GM18907 (cell line): ENCODE measurements at regions not wholly inside any gene's neighbourhood (a gene's known extent, or its start where the extent isn't known, plus 50 kb on each side); places are given as distances from the start of the nearest gene placed in this dataset.

Experiments
- ATAC-seq: cut with Tn5 transposase; IDR thresholded peaks from one replicate; pipeline ENCODE4 v1.9.1; 2021; ENCODE audit warnings: mild to moderate bottlenecking, moderate library complexity; ENCODE audit not compliant: unreplicated experiment

GRCh38 chr6:67629258-67629657 is 1005.8 kb upstream of the ADGRB3 start:
- no peak for ATAC-seq

GRCh38 chr6:67615796-67616195 is 1019.3 kb upstream of the ADGRB3 start:
- no peak for ATAC-seq

GRCh38 chr6:67608099-67608749 is 1026.9 kb upstream of the ADGRB3 start:
- ATAC-seq, result no peak

GRCh38 chr6:67606906-67607828 is 1027.9 kb upstream of the ADGRB3 start:
- no peak for ATAC-seq

GRCh38 chr6:67594366-67594765 is 1040.7 kb upstream of the ADGRB3 start:
- ATAC-seq, result no peak

- ATAC-seq, result no peak
Measured at GRCh38 chr6:67593247-67593646, 1041.8 kb upstream of the ADGRB3 start.

- no peak for ATAC-seq
Measured at GRCh38 chr6:67591910-67592309, 1043.2 kb upstream of the ADGRB3 start.

- no peak for ATAC-seq
Measured at GRCh38 chr6:67567842-67568241, 1067.2 kb upstream of the ADGRB3 start.

GRCh38 chr6:67563671-67564070 is 1071.4 kb upstream of the ADGRB3 start:
- no peak for ATAC-seq

- ATAC-seq, result no peak
Measured at GRCh38 chr6:67560068-67560467, 1075.0 kb upstream of the ADGRB3 start.

GRCh38 chr6:67558985-67559384 is 1076.1 kb upstream of the ADGRB3 start:
- ATAC-seq, result no peak

- ATAC-seq, result no peak
Measured at GRCh38 chr6:67544851-67545452, 1090.1 kb upstream of the ADGRB3 start.

GRCh38 chr6:67541586-67541985 is 1093.5 kb upstream of the ADGRB3 start:
- no peak for ATAC-seq

- ATAC-seq, result no peak
Measured at GRCh38 chr6:67538032-67538431, 1097.0 kb upstream of the ADGRB3 start.

GRCh38 chr6:67535946-67536345 is 1099.1 kb upstream of the ADGRB3 start:
- ATAC-seq, result no peak

GRCh38 chr6:67506352-67506751 is 1128.7 kb upstream of the ADGRB3 start:
- no peak for ATAC-seq

GRCh38 chr6:67501755-67502154 is 1133.3 kb upstream of the ADGRB3 start:
- ATAC-seq, result no peak

- ATAC-seq, result no peak
Measured at GRCh38 chr6:67497749-67498148, 1137.3 kb upstream of the ADGRB3 start.

- ATAC-seq, result no peak
Measured at GRCh38 chr6:67496191-67496590, 1138.9 kb upstream of the ADGRB3 start.

GRCh38 chr6:67493682-67494081 is 1141.4 kb upstream of the ADGRB3 start:
- ATAC-seq, result no peak

- no peak for ATAC-seq
Measured at GRCh38 chr6:67475700-67476099, 1159.4 kb upstream of the ADGRB3 start.

- ATAC-seq, result no peak
Measured at GRCh38 chr6:67467341-67467740, 1167.7 kb upstream of the ADGRB3 start.
